SK-N-SH treated with all-trans-retinoic acid at 6 μM for 48 hours (cell line): ENCODE measurements at regions not wholly inside any gene's neighbourhood (a gene's known extent, or its start where the extent isn't known, plus 50 kb on each side); places are given as distances from the start of the nearest gene placed in this dataset.

Source experiments
- ATAC-seq: fragments of 200-7000 bp; cut with Tn5 transposase; 3 replicates; pipeline ENCODE4 v1.9.1; 2020; ENCODE audit warnings: mild to moderate bottlenecking, moderate library complexity
- ARNTL ChIP-seq: fragments of 450-650 bp; formaldehyde crosslinking; IDR thresholded peaks from 2 replicates; pipeline ENCODE4 v1.5.0; 2020; ENCODE audit warnings: low read depth, mild to moderate bottlenecking, moderate library complexity, borderline replicate concordance
- BACH2 ChIP-seq: fragments of 250-450 bp; sonication (Bioruptor Pico); IDR thresholded peaks from 2 replicates; pipeline ENCODE4 v1.9.0; 2021; ENCODE audit warnings: mild to moderate bottlenecking, borderline replicate concordance
- CSDC2 ChIP-seq: fragments of 250-450 bp; sonication (Bioruptor Pico); IDR thresholded peaks from 2 replicates; pipeline ENCODE4 v1.5.0; 2020; ENCODE audit warnings: mild to moderate bottlenecking, moderate library complexity
- GLIS3 ChIP-seq: fragments of 250-450 bp; sonication (Bioruptor Pico); IDR thresholded peaks from 2 replicates; pipeline ENCODE4 v1.5.0; 2020; ENCODE audit warnings: mild to moderate bottlenecking, moderate library complexity
- ISL1 ChIP-seq: fragments of 250-450 bp; sonication (Bioruptor Pico); IDR thresholded peaks from 2 replicates; pipeline ENCODE4 v2.1.2; 2022; ENCODE audit warnings: mild to moderate bottlenecking, moderate library complexity
- OSR1 ChIP-seq: fragments of 250-450 bp; sonication (Bioruptor Pico); IDR thresholded peaks from 2 replicates; pipeline ENCODE4 v1.8.0; 2022; ENCODE audit warnings: moderate library complexity, mild to moderate bottlenecking, inconsistent platforms
- PPARA ChIP-seq: fragments of 250-450 bp; sonication (Bioruptor Pico); IDR thresholded peaks from 2 replicates; pipeline ENCODE4 v1.5.0; 2020; ENCODE audit warnings: mild to moderate bottlenecking, borderline replicate concordance
- RARB ChIP-seq: fragments of 250-450 bp; sonication (Bioruptor Pico); IDR thresholded peaks from 2 replicates; pipeline ENCODE4 v1.8.0; 2021; ENCODE audit warnings: mild to moderate bottlenecking, moderate library complexity
- TCF4 ChIP-seq: fragments of 250-450 bp; sonication (Bioruptor Pico); IDR thresholded peaks from 2 replicates; pipeline ENCODE4 v1.8.0; 2021; ENCODE audit warnings: mild to moderate bottlenecking, moderate library complexity, borderline replicate concordance
- TOX ChIP-seq: fragments of 250-450 bp; sonication (Bioruptor Pico); IDR thresholded peaks from 2 replicates; pipeline ENCODE4 v1.8.0; 2021; ENCODE audit warnings: mild to moderate bottlenecking, moderate library complexity, borderline replicate concordance
- ZC3H10 ChIP-seq: fragments of 250-450 bp; sonication (Bioruptor Pico); IDR thresholded peaks from 2 replicates; pipeline ENCODE4 v1.5.1; 2021; ENCODE audit warnings: mild to moderate bottlenecking, moderate library complexity
- ZFP3 ChIP-seq: fragments of 250-450 bp; sonication (Bioruptor Pico); IDR thresholded peaks from 2 replicates; pipeline ENCODE4 v1.5.0; 2020; ENCODE audit warnings: mild to moderate bottlenecking, moderate library complexity
- ZFP30 ChIP-seq: fragments of 450-650 bp; formaldehyde crosslinking; IDR thresholded peaks from 2 replicates; pipeline ENCODE4 v1.5.0; 2022; ENCODE audit warnings: mild to moderate bottlenecking, moderate library complexity
- ZNF565 ChIP-seq: fragments of 450-650 bp; formaldehyde crosslinking; conservative IDR thresholded peaks from 2 replicates; pipeline ENCODE4 v1.5.0; 2020; ENCODE audit warnings: low read depth, mild to moderate bottlenecking, moderate library complexity
- ZNF8 ChIP-seq: fragments of 450-650 bp; formaldehyde crosslinking; IDR thresholded peaks from 2 replicates; pipeline ENCODE4 v1.5.0; 2020; ENCODE audit warnings: mild to moderate bottlenecking, moderate library complexity
- TF ChIP-seq, protein P1 (sequence below): fragments of 250-450 bp; sonication (Bioruptor Pico); IDR thresholded peaks from 2 replicates; pipeline ENCODE4 v1.5.0; 2020; ENCODE audit warnings: mild to moderate bottlenecking, moderate library complexity
- TF ChIP-seq, protein P2 (sequence below): fragments of 250-450 bp; sonication (Bioruptor Pico); IDR thresholded peaks from 2 replicates; pipeline ENCODE4 v1.5.1; 2020; ENCODE audit warnings: low read depth, mild to moderate bottlenecking, moderate library complexity
- TF ChIP-seq, protein P3 (sequence below): fragments of 250-450 bp; sonication (Bioruptor Pico); IDR thresholded peaks from 2 replicates; pipeline ENCODE4 v1.5.1; 2021; ENCODE audit warnings: mild to moderate bottlenecking, moderate library complexity
- TF ChIP-seq, protein P4 (sequence below): fragments of 250-450 bp; sonication (Bioruptor Pico); IDR thresholded peaks from 2 replicates; pipeline ENCODE4 v1.8.0; 2020; ENCODE audit warnings: mild to moderate bottlenecking, moderate library complexity, borderline replicate concordance
- TF ChIP-seq, protein P5 (sequence below): fragments of 250-450 bp; sonication (Bioruptor Pico); IDR thresholded peaks from 2 replicates; pipeline ENCODE4 v1.8.0; 2021; ENCODE audit warnings: low read depth, mild to moderate bottlenecking, moderate library complexity, borderline replicate concordance

DNA sequence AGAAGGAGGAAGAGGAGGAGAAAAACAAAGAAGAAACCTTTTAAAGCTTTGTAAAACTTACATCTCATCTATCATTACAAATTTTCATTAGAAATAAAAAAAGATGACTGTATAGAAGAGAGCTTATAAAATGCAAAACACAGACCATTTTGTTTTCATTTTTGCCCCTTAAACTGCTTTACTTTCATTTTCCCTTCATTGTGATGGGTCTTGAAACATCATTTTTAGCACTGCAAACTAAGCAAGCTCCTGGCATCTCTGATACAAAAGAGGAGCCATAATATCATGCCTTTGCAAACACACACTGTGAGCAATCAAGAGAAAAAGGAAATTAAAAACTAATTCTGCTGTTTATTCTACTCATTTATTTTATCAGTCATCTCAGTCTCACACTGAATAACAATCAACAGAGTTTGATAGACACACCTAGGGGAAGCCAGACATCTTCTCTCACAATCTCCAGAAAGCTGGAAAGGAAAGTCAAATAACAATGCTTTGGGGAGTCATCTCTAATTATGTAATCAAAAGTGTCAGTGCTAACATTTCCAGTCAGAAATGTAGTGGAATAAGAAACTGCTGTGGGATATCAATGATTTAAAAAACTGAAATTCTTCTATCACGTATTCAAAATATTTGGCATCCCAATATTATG is 467.7 kb upstream of the FAT3 start:
- TF ChIP-seq, protein P1, sequence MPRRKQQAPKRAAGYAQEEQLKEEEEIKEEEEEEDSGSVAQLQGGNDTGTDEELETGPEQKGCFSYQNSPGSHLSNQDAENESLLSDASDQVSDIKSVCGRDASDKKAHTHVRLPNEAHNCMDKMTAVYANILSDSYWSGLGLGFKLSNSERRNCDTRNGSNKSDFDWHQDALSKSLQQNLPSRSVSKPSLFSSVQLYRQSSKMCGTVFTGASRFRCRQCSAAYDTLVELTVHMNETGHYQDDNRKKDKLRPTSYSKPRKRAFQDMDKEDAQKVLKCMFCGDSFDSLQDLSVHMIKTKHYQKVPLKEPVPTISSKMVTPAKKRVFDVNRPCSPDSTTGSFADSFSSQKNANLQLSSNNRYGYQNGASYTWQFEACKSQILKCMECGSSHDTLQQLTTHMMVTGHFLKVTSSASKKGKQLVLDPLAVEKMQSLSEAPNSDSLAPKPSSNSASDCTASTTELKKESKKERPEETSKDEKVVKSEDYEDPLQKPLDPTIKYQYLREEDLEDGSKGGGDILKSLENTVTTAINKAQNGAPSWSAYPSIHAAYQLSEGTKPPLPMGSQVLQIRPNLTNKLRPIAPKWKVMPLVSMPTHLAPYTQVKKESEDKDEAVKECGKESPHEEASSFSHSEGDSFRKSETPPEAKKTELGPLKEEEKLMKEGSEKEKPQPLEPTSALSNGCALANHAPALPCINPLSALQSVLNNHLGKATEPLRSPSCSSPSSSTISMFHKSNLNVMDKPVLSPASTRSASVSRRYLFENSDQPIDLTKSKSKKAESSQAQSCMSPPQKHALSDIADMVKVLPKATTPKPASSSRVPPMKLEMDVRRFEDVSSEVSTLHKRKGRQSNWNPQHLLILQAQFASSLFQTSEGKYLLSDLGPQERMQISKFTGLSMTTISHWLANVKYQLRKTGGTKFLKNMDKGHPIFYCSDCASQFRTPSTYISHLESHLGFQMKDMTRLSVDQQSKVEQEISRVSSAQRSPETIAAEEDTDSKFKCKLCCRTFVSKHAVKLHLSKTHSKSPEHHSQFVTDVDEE (CRISPR knock-in tag) = no peak
- TF ChIP-seq, protein P2, sequence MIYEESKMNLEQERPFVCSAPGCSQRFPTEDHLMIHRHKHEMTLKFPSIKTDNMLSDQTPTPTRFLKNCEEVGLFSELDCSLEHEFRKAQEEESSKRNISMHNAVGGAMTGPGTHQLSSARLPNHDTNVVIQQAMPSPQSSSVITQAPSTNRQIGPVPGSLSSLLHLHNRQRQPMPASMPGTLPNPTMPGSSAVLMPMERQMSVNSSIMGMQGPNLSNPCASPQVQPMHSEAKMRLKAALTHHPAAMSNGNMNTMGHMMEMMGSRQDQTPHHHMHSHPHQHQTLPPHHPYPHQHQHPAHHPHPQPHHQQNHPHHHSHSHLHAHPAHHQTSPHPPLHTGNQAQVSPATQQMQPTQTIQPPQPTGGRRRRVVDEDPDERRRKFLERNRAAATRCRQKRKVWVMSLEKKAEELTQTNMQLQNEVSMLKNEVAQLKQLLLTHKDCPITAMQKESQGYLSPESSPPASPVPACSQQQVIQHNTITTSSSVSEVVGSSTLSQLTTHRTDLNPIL (CRISPR knock-in tag) = no peak
- TF ChIP-seq ZNF565 (CRISPR knock-in tag) (no peak), TCF4 (CRISPR knock-in tag) (no peak), RARB (CRISPR knock-in tag) (no peak), ISL1 (no peak), ZFP30 (CRISPR knock-in tag) (no peak), PPARA (CRISPR knock-in tag) (no peak), OSR1 (CRISPR knock-in tag) (no peak), ZFP3 (CRISPR knock-in tag) (no peak), TOX (no peak), ARNTL (CRISPR knock-in tag) (no peak), BACH2 (CRISPR knock-in tag) (no peak), ZNF8 (no peak), CSDC2 (CRISPR knock-in tag) (no peak), ZC3H10 (CRISPR knock-in tag) (no peak), GLIS3 (no peak)
- TF ChIP-seq, protein P3, sequence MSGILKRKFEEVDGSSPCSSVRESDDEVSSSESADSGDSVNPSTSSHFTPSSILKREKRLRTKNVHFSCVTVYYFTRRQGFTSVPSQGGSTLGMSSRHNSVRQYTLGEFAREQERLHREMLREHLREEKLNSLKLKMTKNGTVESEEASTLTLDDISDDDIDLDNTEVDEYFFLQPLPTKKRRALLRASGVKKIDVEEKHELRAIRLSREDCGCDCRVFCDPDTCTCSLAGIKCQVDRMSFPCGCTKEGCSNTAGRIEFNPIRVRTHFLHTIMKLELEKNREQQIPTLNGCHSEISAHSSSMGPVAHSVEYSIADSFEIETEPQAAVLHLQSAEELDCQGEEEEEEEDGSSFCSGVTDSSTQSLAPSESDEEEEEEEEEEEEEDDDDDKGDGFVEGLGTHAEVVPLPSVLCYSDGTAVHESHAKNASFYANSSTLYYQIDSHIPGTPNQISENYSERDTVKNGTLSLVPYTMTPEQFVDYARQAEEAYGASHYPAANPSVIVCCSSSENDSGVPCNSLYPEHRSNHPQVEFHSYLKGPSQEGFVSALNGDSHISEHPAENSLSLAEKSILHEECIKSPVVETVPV (CRISPR knock-in tag) = no peak
- TF ChIP-seq, protein P4, sequence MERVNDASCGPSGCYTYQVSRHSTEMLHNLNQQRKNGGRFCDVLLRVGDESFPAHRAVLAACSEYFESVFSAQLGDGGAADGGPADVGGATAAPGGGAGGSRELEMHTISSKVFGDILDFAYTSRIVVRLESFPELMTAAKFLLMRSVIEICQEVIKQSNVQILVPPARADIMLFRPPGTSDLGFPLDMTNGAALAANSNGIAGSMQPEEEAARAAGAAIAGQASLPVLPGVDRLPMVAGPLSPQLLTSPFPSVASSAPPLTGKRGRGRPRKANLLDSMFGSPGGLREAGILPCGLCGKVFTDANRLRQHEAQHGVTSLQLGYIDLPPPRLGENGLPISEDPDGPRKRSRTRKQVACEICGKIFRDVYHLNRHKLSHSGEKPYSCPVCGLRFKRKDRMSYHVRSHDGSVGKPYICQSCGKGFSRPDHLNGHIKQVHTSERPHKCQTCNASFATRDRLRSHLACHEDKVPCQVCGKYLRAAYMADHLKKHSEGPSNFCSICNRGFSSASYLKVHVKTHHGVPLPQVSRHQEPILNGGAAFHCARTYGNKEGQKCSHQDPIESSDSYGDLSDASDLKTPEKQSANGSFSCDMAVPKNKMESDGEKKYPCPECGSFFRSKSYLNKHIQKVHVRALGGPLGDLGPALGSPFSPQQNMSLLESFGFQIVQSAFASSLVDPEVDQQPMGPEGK (CRISPR knock-in tag) = no peak
- TF ChIP-seq, protein P5, sequence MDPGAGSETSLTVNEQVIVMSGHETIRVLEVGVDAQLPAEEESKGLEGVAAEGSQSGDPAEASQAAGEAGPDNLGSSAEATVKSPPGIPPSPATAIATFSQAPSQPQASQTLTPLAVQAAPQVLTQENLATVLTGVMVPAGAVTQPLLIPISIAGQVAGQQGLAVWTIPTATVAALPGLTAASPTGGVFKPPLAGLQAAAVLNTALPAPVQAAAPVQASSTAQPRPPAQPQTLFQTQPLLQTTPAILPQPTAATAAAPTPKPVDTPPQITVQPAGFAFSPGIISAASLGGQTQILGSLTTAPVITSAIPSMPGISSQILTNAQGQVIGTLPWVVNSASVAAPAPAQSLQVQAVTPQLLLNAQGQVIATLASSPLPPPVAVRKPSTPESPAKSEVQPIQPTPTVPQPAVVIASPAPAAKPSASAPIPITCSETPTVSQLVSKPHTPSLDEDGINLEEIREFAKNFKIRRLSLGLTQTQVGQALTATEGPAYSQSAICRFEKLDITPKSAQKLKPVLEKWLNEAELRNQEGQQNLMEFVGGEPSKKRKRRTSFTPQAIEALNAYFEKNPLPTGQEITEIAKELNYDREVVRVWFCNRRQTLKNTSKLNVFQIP (CRISPR knock-in tag) = no peak
- no peak for ATAC-seq

DNA sequence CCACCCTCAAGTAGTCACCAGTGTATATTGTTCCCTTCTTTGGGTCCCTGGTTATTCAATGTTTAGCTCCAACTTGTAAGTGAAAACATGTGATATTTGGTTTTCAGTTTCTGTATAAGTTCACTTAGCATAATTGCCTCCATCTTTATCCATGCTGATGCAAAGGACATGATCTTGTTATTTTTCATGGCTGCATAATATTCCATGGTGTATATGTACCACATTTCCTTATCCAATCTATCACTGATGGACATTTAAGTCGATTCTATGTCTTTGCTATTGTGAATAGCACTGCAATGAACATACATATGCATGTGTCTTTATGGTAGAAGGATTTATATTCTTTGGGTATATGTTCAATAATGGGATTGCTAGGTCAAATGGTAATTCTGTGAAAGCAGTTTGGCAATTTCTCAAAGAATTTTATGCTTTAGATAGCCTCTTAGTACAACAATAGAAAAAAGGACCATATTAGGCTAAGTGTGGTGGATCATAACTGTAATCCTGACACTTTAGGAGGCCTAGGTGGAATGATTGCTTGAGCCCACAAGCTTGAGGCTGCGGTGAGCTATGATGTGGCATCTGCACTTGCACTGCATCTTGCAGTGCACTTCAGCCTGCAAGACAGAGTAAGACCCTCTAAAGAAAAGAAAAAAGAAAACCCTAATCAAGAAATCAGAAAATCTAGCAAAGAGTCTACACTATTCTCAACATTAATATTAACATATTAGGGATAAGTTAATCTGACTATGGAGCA is 468.5 kb upstream of the FAT3 start:
- no peak for ATAC-seq
- TF ChIP-seq, protein P4 (CRISPR knock-in tag) = no peak
- TF ChIP-seq ZNF8 = peak; percentile 28; the same call in 1 of the 2 replicates
